GM11168 (cell line): ENCODE measurements at regions not wholly inside any gene's neighbourhood (a gene's known extent, or its start where the extent isn't known, plus 50 kb on each side); places are given as distances from the start of the nearest gene placed in this dataset.

ENCODE experiments used
- in situ Hi-C: fragments of 300-500 bp; cut with MboI; formaldehyde crosslinking; loops from one replicate; pipeline ENCODE4 v1.12.0; 2022; ENCODE audit warnings: low sequenced_read_pairs; ENCODE audit not compliant: unreplicated experiment

- in situ Hi-C loops: no loop called here
Observed at GRCh38 chr19:30881930-30882329, 467.3 kb downstream of the TSHZ3 start.

- in situ Hi-C loops: no loop called here
Observed at GRCh38 chr19:30881281-30881680, 468.0 kb downstream of the TSHZ3 start.

- in situ Hi-C loops: no loop called here
Observed at GRCh38 chr19:30880551-30880950, 468.7 kb downstream of the TSHZ3 start.

GRCh38 chr19:30880151-30880550, 469.1 kb downstream of the TSHZ3 start:
- in situ Hi-C loops: no loop called here

GRCh38 chr19:30879736-30880135, 469.5 kb downstream of the TSHZ3 start:
- in situ Hi-C loops: no loop called here

- in situ Hi-C loops: no loop called here
Observed at GRCh38 chr19:30879225-30879624, 470.0 kb downstream of the TSHZ3 start.

- in situ Hi-C loops: no loop called here
Observed at GRCh38 chr19:30878495-30878894, 470.7 kb downstream of the TSHZ3 start.

- in situ Hi-C loops: no loop called here
Observed at GRCh38 chr19:30877661-30878113, 471.5 kb downstream of the TSHZ3 start.

GRCh38 chr19:30873691-30874090, 475.5 kb downstream of the TSHZ3 start:
- in situ Hi-C loops: no loop called here

GRCh38 chr19:30873003-30873402, 476.2 kb downstream of the TSHZ3 start:
- in situ Hi-C loops: no loop called here

GRCh38 chr19:30871979-30872378, 477.3 kb downstream of the TSHZ3 start:
- in situ Hi-C loops: no loop called here

- in situ Hi-C loops: no loop called here
Observed at GRCh38 chr19:30870876-30871275, 478.4 kb downstream of the TSHZ3 start.

GRCh38 chr19:30865511-30865910, 483.7 kb downstream of the TSHZ3 start:
- in situ Hi-C loops: no loop called here

- in situ Hi-C loops: no loop called here
Observed at GRCh38 chr19:30864391-30865215, 484.6 kb downstream of the TSHZ3 start.

- in situ Hi-C loops: no loop called here
Observed at GRCh38 chr19:30862876-30863275, 486.4 kb downstream of the TSHZ3 start.

GRCh38 chr19:30861919-30862318, 487.3 kb downstream of the TSHZ3 start:
- in situ Hi-C loops: no loop called here

- in situ Hi-C loops: no loop called here
Observed at GRCh38 chr19:30857966-30858490, 485.8 kb downstream of the ZNF536 start.

GRCh38 chr19:30857388-30857787, 485.2 kb downstream of the ZNF536 start:
- in situ Hi-C loops: no loop called here

- in situ Hi-C loops: no loop called here
Observed at GRCh38 chr19:30856786-30857185, 484.6 kb downstream of the ZNF536 start.

- in situ Hi-C loops: no loop called here
Observed at GRCh38 chr19:30856376-30856775, 484.2 kb downstream of the ZNF536 start.

GRCh38 chr19:30855442-30855841, 483.3 kb downstream of the ZNF536 start:
- in situ Hi-C loops: no loop called here

GRCh38 chr19:30854661-30855060, 482.5 kb downstream of the ZNF536 start:
- in situ Hi-C loops: no loop called here
